ENCODE measurements at regions not wholly inside any gene's neighbourhood (a gene's known extent, or its start where the extent isn't known, plus 50 kb on each side); places are given as distances from the start of the nearest gene placed in this dataset.
A peak's percentile ranks its signal among the peaks of the same experiment; 100 is the strongest.

DNA sequence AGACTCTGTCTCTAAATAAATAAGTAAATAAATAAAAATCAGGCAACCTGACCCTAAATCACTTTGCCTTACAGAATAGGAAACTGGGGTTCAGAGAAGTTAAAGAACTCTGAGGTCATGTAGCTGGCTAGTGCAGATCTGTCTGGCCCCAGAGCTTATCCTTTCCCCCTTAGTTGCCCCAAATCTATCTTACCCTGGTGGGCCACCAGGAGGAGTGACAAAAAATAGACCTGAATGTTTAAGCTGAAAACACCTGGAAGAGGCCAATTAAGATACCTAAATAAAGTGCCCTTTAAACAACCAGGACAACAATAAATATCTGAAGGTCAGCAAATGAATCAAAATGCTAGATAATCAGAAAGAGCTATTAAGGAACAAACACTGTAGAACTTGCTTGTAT, 59.7 kb downstream of the TEX35 start:
- Histone ChIP-seq H3K4me1 (replicated peaks in 1 of 2) (peaks cover 8% of the 10 kb centered on the region in 2 donors), H3K27ac (no peak overlapping the region), H3K4me3 (no peak overlapping the region)
- in situ Hi-C loops (cut with MboI; ENCODE audit: low pct_unique_long_range_greater_than_20kb in 2 of 9, low sequenced_read_pairs in 9 of 9, unreplicated experiment in 9 of 9), result loop anchor here in 1 of 9 experiments (25.0 kb wide), 1 partner anchor 165 kb away; the partner anchor contains the start of gene RALGPS2
- no peak for ATAC-seq (replicated peaks in 6 of 8)

DNA sequence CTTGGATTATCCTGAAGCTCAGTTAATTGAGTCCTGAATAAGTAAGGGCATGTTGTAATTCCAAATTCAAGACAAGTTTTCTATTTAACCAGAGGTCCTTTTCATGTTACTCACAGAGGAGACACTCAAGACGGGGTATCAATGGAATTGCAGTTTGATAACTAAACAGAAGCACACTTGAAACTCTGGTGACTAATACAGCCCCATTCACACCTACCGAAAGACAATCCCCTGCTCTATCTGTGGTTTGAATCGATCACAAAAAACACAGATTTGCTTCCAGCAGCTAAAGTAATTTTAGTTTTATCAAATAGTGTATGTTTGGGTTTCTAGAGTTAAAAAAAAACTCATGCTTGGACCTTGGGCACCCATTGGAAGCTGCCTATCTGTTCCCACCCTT, 60.4 kb downstream of the TEX35 start:
- Histone ChIP-seq H3K27ac (no peak overlapping the region), H3K4me3 (no peak overlapping the region), H3K4me1 (replicated peaks in 1 of 2) (peaks cover 8% of the 10 kb centered on the region in 2 donors)
- ATAC-seq (replicated peaks in 6 of 8), result no peak
- 56 to 84% (median 74%) methylated on average over 1 to 3 of the region's 3 CpGs; no CpG with 5 or more reads in 2 of the 10 experiments for WGBS, 10 experiments
- in situ Hi-C loops (cut with MboI; ENCODE audit: low pct_unique_long_range_greater_than_20kb in 2 of 9, low sequenced_read_pairs in 9 of 9, unreplicated experiment in 9 of 9), result loop anchor here in 1 of 9 experiments (25.0 kb wide), 1 partner anchor 164 kb away; the partner anchor contains the start of gene RALGPS2

DNA sequence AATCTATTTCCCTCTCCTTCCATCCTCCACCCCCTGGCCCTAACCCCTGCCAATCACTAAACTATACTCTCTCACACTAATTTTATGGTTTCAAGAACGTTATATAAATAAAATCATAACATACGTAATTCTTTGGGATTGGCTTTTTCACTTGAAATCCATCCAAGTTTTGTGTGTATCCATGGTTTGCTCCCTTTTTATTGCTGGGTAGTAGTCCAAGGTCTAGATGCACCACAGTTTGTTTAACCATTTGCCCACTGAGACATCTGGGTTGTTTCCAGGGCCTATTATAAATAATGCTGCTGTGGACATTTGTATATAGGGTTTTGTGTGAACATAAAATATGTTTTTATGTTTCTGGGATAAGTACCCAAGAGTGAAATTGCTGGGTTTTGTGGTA, 61.4 kb downstream of the TEX35 start:
- Histone ChIP-seq H3K4me1 (replicated peaks in 1 of 2) (peaks cover 8% of the 10 kb centered on the region in 2 donors), H3K27ac (no peak overlapping the region), H3K4me3 (no peak overlapping the region)
- in situ Hi-C loops (cut with MboI; ENCODE audit: low pct_unique_long_range_greater_than_20kb in 2 of 9, low sequenced_read_pairs in 9 of 9, unreplicated experiment in 9 of 9), result loop anchor here in 1 of 9 experiments (25.0 kb wide), 1 partner anchor 163 kb away; the partner anchor contains the start of gene RALGPS2
- whole genome bisulfite sequencing, 10 experiments, result 76 to 100% (median 80%) methylated on average over 1 to 2 of the region's 2 CpGs; no CpG with 5 or more reads in 1 of the 10 experiments
- ATAC-seq (replicated peaks in 6 of 8), result no peak

- WGBS, 10 experiments, result 0 to 47% (median 13%) methylated on average over 1 to 3 of the region's 3 CpGs; no CpG with 5 or more reads in 3 of the 10 experiments
- Histone ChIP-seq H3K27ac (no peak overlapping the region), H3K4me3 (no peak overlapping the region), H3K4me1 (replicated peaks in 1 of 2) (peaks cover 8 to 9% of the 10 kb centered on the region in 2 donors)
- in situ Hi-C loops (cut with MboI; ENCODE audit: low pct_unique_long_range_greater_than_20kb in 2 of 9, low sequenced_read_pairs in 9 of 9, unreplicated experiment in 9 of 9), result no loop called here
- peak; percentile 77 to 95 (median 90) for ATAC-seq (replicated peaks in 6 of 8)
Measured at GRCh38 chr1:178575611-178576361, 62.9 kb downstream of the TEX35 start.

- no peak overlapping the region for H3K27ac ChIP-seq
- peaks cover 15 to 16% of the 10 kb centered on the region in 2 donors for H3K4me1 ChIP-seq (replicated peaks in 1 of 2)
- no peak overlapping the region for H3K4me3 ChIP-seq
- WGBS, 10 experiments, result 67 to 100% (median 90%) methylated on average over 1 to 6 of the region's 6 CpGs
- in situ Hi-C loops (cut with MboI; ENCODE audit: low pct_unique_long_range_greater_than_20kb in 2 of 9, low sequenced_read_pairs in 9 of 9, unreplicated experiment in 9 of 9), result no loop called here
- no peak for ATAC-seq (replicated peaks in 6 of 8)
Measured at GRCh38 chr1:178576841-178577240, 63.9 kb downstream of the TEX35 start.

- in situ Hi-C loops (cut with MboI; ENCODE audit: low pct_unique_long_range_greater_than_20kb in 2 of 9, low sequenced_read_pairs in 9 of 9, unreplicated experiment in 9 of 9), result no loop called here
- Histone ChIP-seq H3K4me3 (no peak overlapping the region), H3K27ac (no peak overlapping the region), H3K4me1 (replicated peaks in 1 of 2) (peaks cover 15 to 16% of the 10 kb centered on the region in 2 donors)
- WGBS, 10 experiments, result 74 to 100% (median 89%) methylated on average over 1 to 4 of the region's 4 CpGs; no CpG with 5 or more reads in 1 of the 10 experiments
- no peak for ATAC-seq (replicated peaks in 6 of 8)
Measured at GRCh38 chr1:178577882-178578281, 65.0 kb downstream of the TEX35 start.

DNA sequence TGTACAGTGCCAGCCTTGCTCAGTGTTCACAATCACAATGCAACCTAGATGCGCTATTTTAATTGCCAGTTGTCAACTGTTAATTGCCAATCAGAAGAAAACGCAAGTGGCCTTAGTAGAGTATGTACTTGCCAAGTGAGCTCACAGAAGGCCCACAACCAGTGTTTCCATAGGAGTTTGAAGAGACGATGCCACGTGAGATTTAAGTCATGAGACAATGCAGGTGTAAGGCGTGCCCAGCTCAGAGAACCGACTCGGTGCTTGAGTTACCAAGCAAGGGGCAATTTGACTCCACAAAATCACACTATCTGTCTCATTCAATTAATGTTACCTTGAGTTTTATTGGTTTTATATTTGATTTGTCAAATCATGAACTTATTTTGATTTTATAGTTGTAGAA, 65.6 kb downstream of the TEX35 start:
- WGBS, 10 experiments, result 94 to 100% (median 98%) methylated on average over 4 to 7 of the region's 7 CpGs; no CpG with 5 or more reads in 3 of the 10 experiments
- no peak overlapping the region for H3K4me3 ChIP-seq
- ATAC-seq (replicated peaks in 6 of 8), result no peak
- H3K27ac ChIP-seq, result no peak overlapping the region
- H3K4me1 ChIP-seq (replicated peaks in 1 of 2), result peaks cover 15 to 16% of the 10 kb centered on the region in 2 donors
- in situ Hi-C loops (cut with MboI; ENCODE audit: low pct_unique_long_range_greater_than_20kb in 2 of 9, low sequenced_read_pairs in 9 of 9, unreplicated experiment in 9 of 9), result no loop called here

DNA sequence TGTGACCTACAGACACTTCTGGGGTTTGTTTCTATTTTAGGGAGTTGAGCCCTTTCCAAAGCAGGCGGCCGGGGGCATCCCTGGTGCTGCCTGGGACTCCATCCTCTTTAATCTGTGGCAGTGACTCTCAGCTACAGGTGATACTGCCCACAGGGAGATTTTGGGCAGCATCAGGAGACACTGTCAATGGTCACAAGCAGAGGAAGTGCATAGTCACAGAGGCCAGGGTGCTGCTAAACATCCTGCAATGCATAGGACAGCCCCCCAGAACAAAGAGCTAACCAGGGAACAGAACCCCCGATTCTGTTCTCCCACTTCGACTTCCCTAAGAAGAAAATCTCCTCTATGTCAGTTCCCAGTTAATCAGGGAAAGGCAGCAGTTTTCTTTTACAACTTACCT, 66.2 kb downstream of the TEX35 start:
- no peak for ATAC-seq (replicated peaks in 6 of 8)
- no peak overlapping the region for H3K4me3 ChIP-seq
- in situ Hi-C loops (cut with MboI; ENCODE audit: low pct_unique_long_range_greater_than_20kb in 2 of 9, low sequenced_read_pairs in 9 of 9, unreplicated experiment in 9 of 9), result no loop called here
- WGBS, 10 experiments, result 0 to 100% (median 90%) methylated on average over 1 to 4 of the region's 4 CpGs; no CpG with 5 or more reads in 1 of the 10 experiments
- no peak overlapping the region for H3K27ac ChIP-seq
- peaks cover 15 to 16% of the 10 kb centered on the region in 2 donors for H3K4me1 ChIP-seq (replicated peaks in 1 of 2)

DNA sequence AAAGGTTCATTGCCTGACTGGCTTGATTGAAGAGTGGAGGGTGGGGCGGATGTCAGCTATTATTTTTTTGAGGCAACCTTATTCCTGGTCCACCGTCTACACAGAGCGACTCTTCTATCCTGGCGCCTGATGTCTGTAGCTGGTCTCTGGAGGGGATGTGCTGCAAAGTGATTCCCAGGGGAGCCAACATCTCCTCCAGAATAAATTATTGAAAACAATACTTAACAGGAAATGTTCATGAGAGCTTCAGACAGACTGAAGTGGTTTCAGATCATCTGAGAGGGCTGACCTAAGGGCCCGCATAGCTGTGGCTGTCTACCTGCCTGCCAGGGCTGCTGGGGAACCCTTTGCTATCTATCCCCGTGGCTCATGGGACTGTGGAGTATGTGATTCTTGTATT, 66.7 kb downstream of the TEX35 start:
- ATAC-seq (replicated peaks in 6 of 8), result no peak
- WGBS, 10 experiments, result 82 to 100% (median 90%) methylated on average over 1 to 6 of the region's 6 CpGs; no CpG with 5 or more reads in 1 of the 10 experiments
- Histone ChIP-seq H3K4me1 (replicated peaks in 1 of 2) (peaks cover 15 to 16% of the 10 kb centered on the region in 2 donors), H3K27ac (no peak overlapping the region), H3K4me3 (no peak overlapping the region)
- in situ Hi-C loops (cut with MboI; ENCODE audit: low pct_unique_long_range_greater_than_20kb in 2 of 9, low sequenced_read_pairs in 9 of 9, unreplicated experiment in 9 of 9), result no loop called here

- Histone ChIP-seq H3K4me1 (replicated peaks in 1 of 2) (peaks cover 15 to 16% of the 10 kb centered on the region in 2 donors), H3K27ac (no peak overlapping the region), H3K4me3 (no peak overlapping the region)
- in situ Hi-C loops (cut with MboI; ENCODE audit: low pct_unique_long_range_greater_than_20kb in 2 of 9, low sequenced_read_pairs in 9 of 9, unreplicated experiment in 9 of 9), result no loop called here
- ATAC-seq (replicated peaks in 6 of 8), result no peak
- WGBS, 10 experiments, result 60 to 100% (median 95%) methylated on average over 1 to 5 of the region's 5 CpGs; no CpG with 5 or more reads in 3 of the 10 experiments
Measured at GRCh38 chr1:178580096-178580495, 67.2 kb downstream of the TEX35 start.

DNA sequence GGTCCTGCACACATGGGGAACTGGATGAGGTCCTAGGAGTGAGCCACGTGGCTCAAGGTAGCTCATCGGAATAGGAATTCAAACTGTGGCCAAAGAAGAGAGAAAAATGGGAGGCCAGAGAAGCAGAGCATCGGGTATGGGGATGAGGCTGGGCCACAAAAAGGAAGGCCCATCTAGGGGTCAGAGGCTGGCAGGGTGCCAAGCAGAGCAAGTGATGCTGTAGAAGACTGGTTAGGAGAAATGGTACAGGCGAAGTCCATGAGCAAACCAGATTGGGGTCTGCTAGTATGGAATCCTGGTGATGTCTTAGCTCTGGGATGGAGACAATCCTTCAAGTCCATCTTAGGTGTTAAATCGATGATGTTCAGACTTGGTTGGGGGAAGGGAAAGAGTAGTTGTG, 68.0 kb downstream of the TEX35 start:
- no peak overlapping the region for H3K4me3 ChIP-seq
- H3K27ac ChIP-seq, result no peak overlapping the region
- in situ Hi-C loops (cut with MboI; ENCODE audit: low pct_unique_long_range_greater_than_20kb in 2 of 9, low sequenced_read_pairs in 9 of 9, unreplicated experiment in 9 of 9), result no loop called here
- ATAC-seq (replicated peaks in 6 of 8), result no peak
- 67 to 100% (median 83%) methylated on average over 2 to 5 of the region's 5 CpGs; no CpG with 5 or more reads in 4 of the 10 experiments for WGBS, 10 experiments
- H3K4me1 ChIP-seq (replicated peaks in 1 of 2), result peaks cover 11 to 12% of the 10 kb centered on the region in 2 donors

- Histone ChIP-seq H3K27ac (no peak overlapping the region), H3K4me3 (no peak overlapping the region), H3K4me1 (replicated peaks in 1 of 2) (peaks cover 6 to 8% of the 10 kb centered on the region in 2 donors)
- ATAC-seq (replicated peaks in 6 of 8), result peak; percentile 56 to 92 (median 80)
- in situ Hi-C loops (cut with MboI; ENCODE audit: low pct_unique_long_range_greater_than_20kb in 2 of 9, low sequenced_read_pairs in 9 of 9, unreplicated experiment in 9 of 9), result no loop called here
- 0 to 66% (median 42%) methylated on average over 1 to 8 of the region's 12 CpGs; no CpG with 5 or more reads in 1 of the 10 experiments for WGBS, 10 experiments
Measured at GRCh38 chr1:178581351-178582303, 68.7 kb downstream of the TEX35 start.

DNA sequence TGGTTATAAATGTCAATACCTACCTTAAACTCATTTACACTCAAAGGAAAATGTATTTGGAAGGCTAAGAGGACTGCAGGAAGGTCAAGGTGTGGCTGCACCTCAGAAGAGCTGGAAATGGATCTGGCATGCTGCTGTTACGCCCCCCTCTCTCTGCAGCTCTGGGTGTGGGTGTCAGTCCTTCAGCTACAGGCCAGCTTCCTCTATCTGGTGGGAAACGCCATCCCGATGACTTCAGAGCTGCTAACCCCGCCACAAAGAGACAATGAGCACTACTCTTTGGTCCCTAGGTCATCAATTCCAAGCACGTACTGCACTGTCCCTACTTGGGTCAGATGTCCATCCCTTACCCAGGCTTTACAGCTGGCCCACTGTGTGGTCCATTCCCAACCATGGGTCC, 74.2 kb downstream of the TEX35 start:
- no peak overlapping the region for H3K27ac ChIP-seq
- ATAC-seq (replicated peaks in 6 of 8), result no peak
- 60 to 100% (median 89%) methylated on average over 1 to 4 of the region's 5 CpGs; no CpG with 5 or more reads in 5 of the 10 experiments for whole genome bisulfite sequencing, 10 experiments
- no peaks in the 10 kb centered on the region for H3K4me1 ChIP-seq (replicated peaks in 1 of 2)
- in situ Hi-C loops (cut with MboI; ENCODE audit: low pct_unique_long_range_greater_than_20kb in 2 of 9, low sequenced_read_pairs in 9 of 9, unreplicated experiment in 9 of 9), result no loop called here
- H3K4me3 ChIP-seq, result no peak overlapping the region
